HG03378 (cell line): ENCODE measurements at regions not wholly inside any gene's neighbourhood (a gene's known extent, or its start where the extent isn't known, plus 50 kb on each side); places are given as distances from the start of the nearest gene placed in this dataset.

Experiments
- ATAC-seq: cut with Tn5 transposase; IDR thresholded peaks from one replicate; pipeline ENCODE4 v1.9.1; 2021; ENCODE audit warnings: mild to moderate bottlenecking, moderate library complexity; ENCODE audit not compliant: unreplicated experiment

- ATAC-seq = no peak
Observed at GRCh38 chr1:8204826-8205225, 113.1 kb upstream of the SLC45A1 start.

- ATAC-seq = no peak
Observed at GRCh38 chr1:8203551-8203950, 114.4 kb upstream of the SLC45A1 start.

- no peak for ATAC-seq
Observed at GRCh38 chr1:8203056-8203455, 114.9 kb upstream of the SLC45A1 start.

GRCh38 chr1:8202182-8202905, 115.6 kb upstream of the SLC45A1 start:
- ATAC-seq = no peak

GRCh38 chr1:8201331-8201861, 116.5 kb upstream of the SLC45A1 start:
- ATAC-seq = no peak

- no peak for ATAC-seq
Observed at GRCh38 chr1:8200317-8201115, 117.4 kb upstream of the SLC45A1 start.

- no peak for ATAC-seq
Observed at GRCh38 chr1:8198522-8198921, 119.4 kb upstream of the SLC45A1 start.

GRCh38 chr1:8197493-8198282, 120.2 kb upstream of the SLC45A1 start:
- ATAC-seq = no peak

- ATAC-seq = no peak
Observed at GRCh38 chr1:8194481-8195227, 123.3 kb upstream of the SLC45A1 start.

- ATAC-seq = no peak
Observed at GRCh38 chr1:8193840-8194406, 124.0 kb upstream of the SLC45A1 start.

- no peak for ATAC-seq
Observed at GRCh38 chr1:8191474-8191873, 126.4 kb upstream of the SLC45A1 start.

GRCh38 chr1:8189931-8190483, 127.9 kb upstream of the SLC45A1 start:
- ATAC-seq = no peak

- no peak for ATAC-seq
Observed at GRCh38 chr1:8185400-8185799, 132.5 kb upstream of the SLC45A1 start.

GRCh38 chr1:8184301-8184700, 133.6 kb upstream of the SLC45A1 start:
- no peak for ATAC-seq

GRCh38 chr1:8182034-8182761, 135.7 kb upstream of the SLC45A1 start:
- no peak for ATAC-seq

- ATAC-seq = no peak
Observed at GRCh38 chr1:8179132-8179793, 138.7 kb upstream of the SLC45A1 start.

GRCh38 chr1:8176279-8176678, 141.6 kb upstream of the SLC45A1 start:
- ATAC-seq = no peak

GRCh38 chr1:8174807-8175206, 143.1 kb upstream of the SLC45A1 start:
- ATAC-seq = no peak
